Stimulated activated CD4-positive, alpha-beta T cell treated with anti-CD3 and anti-CD28 coated beads, Interleukin-1b, Interleukin-23, amount 100 ng/mL, for 24 hours (primary cell): ENCODE measurements at regions not wholly inside any gene's neighbourhood (a gene's known extent, or its start where the extent isn't known, plus 50 kb on each side); places are given as distances from the start of the nearest gene placed in this dataset.
"Not testable (repeated sequence)": the region's sequence is repeated elsewhere in the genome, so short reads cannot be mapped to it uniquely, and the experiment has no call there.

Source experiments
- DNase-seq, 4 experiments: peaks; one replicate each; pipeline ENCODE4 v3.0.0-alpha.2; 2020; ENCODE audit warnings: low read depth in 4 of 4, low spot score in 1 of 4

GRCh38 chr15:53218666-53219580 is 428.8 kb upstream of the ONECUT1 start:
- DNase-seq = no peak

DNA sequence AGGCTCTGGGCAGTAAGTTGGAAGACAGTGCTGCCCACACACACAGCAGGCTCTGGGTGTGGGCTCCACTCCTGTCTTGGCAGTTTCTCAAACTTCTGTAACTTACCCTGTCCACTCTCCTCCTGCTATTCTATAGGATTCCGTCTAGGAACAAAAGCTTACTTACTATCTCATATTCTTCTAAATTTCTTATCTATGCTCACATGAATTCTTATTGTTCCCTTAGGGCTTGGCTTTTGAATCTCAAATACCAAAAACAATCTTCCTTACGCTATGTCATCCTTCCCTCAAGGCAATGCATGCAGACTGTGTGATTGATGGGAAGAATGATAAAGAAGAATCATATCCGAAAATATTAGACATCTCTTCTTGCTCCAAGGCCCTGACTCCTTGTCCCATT is 425.9 kb upstream of the ONECUT1 start:
- no peak for DNase-seq

GRCh38 chr15:53213336-53213735 is 423.2 kb upstream of the ONECUT1 start:
- no peak for DNase-seq

- no peak for DNase-seq
Observed at GRCh38 chr15:53212785-53213184, 422.6 kb upstream of the ONECUT1 start.

DNA sequence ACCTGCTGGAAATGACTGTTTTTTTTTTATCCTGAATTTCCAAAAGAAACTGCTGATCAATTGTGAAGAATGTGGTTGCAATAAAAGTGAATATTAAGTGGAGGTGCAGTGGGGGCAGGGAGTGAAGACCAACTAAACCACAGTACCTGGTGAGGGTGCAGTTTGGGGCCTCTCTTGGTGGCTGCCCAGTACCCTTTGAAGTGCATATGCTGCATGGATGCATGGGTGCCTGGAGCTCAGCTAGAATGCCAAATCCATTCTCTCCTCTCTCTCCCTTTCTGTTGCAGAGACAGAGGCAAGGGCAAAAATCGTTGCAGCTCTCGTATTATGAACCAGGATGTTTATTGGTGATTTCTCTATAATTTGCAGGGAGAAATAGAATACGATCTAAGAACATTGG is 420.5 kb upstream of the ONECUT1 start:
- DNase-seq = no peak

DNA sequence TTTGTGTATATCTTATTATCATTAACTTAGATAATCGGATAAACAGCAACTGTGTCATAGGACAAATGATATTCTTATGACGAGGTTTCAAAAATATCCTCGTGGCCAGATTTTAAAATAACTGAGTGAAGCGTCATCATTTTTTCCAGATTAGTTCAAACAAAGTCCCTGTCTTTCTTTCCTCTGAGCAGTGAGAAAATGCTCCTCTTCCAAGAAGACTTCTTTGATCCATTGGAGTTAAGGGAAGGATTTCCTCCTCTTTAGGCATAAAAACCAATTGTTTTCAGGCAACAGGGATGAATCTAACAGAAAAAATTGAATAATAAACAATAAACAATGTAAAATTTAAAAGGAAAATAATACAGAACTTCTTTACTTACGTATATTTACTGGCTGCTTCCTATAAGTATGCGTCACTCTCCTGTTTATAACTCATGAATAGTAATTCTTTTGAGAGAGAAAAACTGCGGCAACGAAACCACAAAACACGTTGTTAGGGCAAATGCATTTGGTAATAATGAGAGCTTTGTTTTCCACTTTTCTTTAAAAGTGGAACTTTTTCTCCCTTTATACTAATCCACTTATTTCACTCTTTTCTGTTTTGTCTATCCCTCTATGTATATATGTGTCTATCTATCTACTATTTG is 419.4 kb upstream of the ONECUT1 start:
- DNase-seq = no peak

DNA sequence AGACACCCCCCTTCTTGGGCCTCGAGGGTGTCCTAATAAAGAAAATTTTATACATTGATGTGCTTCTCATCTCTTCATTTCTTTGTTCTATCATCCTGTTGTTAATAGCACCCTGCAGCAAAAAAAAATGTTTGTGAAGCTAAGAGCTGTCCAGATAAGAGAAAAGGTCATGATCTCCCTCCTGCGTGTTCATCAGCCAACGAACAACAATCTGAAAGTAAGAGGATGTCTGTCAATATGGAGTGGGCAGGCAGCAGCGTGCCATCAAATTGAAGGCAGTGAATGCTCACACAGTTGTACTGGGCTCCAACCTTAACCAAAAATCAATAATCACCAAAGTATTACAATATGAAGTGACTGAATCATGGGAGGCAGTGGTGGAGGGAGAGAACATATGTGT is 418.6 kb upstream of the ONECUT1 start:
- DNase-seq = no peak

- DNase-seq = no peak
Observed at GRCh38 chr15:53203454-53203853, 413.3 kb upstream of the ONECUT1 start.

DNA sequence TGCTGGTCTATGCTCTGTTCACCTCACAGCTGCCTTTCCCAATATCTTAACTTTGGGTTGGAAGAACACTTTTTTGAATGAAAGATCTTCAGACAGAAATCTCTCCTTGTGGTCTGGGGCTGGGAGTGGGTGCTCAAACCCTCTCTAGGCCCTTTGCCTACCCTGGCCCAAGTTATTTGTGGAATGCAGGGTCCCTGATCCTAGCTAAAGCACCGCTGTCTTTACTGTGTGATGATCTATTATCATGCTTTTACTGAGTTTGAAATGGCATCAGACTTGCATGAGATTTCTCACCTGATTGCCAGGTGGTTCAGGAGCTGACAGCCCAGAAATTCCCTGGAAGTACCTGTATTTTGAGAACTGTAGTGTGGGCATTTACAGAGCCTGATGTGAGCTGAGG is 412.7 kb upstream of the ONECUT1 start:
- no peak for DNase-seq

GRCh38 chr15:53197426-53197839 is 407.3 kb upstream of the ONECUT1 start:
- peak in 3 of 4 experiments; percentile 1 to 10 (median 2) for DNase-seq

- DNase-seq = no peak
Observed at GRCh38 chr15:53196788-53197187, 406.7 kb upstream of the ONECUT1 start.

DNA sequence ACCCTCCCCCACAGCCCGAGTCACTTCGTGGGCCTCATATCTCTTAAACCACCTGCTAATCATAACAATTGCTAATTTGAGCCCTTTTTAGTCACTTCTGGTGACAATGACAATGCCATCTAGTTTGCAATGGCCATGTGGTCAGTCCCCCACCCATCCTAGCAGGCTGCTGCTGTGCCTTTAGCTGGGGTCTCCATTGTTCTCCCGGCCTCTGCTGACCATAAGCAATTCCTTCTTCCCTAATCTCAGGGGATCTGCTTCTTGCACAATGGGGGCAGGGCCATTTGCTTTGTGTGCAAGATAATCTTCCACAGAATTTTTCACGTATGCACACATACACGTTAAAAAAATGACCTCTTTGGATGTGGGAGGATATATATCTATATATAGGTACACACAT is 406.1 kb upstream of the ONECUT1 start:
- no peak for DNase-seq

- DNase-seq = no peak
Observed at GRCh38 chr15:53193149-53193548, 403.0 kb upstream of the ONECUT1 start.

DNA sequence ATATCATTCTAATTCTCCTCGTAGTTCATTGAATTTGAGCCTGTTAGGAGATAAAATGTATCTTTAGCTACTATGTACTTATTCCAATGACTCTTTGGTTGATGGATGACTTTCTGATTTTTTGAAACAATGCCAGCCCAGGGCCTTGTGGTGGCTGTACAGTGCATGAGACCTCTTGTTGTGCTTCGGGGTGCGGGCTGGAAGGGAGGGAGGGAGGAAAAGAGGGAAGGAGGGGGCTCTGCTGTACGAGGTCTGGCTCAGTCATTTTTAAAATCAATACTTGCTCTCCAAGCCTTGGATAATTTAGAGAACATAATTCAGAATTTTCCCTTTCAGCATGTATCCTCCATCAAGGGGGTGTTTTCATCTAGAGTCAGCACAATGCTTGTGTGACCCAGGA is 399.7 kb upstream of the ONECUT1 start:
- DNase-seq = no peak

DNA sequence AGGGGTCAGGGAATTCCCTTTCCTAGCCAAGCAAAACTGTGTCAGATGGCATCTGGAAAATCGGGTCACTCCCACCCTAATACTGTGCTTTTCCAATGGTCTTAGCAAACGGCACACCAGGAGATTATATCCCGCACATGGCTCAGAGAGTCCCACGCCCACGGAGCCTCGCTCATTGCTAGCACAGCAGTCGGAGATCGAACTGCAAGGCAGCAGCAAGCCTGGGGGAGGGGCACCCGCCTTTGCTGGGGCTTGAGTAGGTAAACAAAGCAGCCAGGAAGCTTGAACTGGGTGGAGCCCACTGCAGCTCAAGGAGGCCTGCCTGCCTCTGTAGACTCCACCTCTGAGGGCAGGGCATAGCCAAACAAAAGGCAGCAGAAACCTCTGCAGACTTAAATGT is 393.3 kb upstream of the ONECUT1 start:
- not testable (repeated sequence) for DNase-seq

DNA sequence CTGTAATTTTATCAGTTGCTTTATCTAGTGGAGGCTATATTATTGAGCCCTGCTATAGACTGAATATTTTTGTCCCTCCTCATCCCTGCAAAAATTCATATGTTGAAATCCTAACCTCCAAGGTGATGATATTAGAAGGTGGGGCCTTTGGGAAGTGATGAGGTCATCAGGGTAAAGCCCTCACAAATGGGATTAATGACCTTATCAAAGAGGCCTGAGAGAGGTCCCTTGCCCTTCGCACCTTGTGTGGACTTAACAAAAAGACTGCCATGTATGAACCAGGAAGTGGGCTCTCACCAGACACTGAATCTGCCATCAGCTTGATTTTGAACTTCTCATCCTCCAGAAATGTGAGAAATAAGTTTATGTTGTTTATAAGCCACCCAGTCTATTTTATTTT is 381.4 kb upstream of the ONECUT1 start:
- no peak for DNase-seq

DNA sequence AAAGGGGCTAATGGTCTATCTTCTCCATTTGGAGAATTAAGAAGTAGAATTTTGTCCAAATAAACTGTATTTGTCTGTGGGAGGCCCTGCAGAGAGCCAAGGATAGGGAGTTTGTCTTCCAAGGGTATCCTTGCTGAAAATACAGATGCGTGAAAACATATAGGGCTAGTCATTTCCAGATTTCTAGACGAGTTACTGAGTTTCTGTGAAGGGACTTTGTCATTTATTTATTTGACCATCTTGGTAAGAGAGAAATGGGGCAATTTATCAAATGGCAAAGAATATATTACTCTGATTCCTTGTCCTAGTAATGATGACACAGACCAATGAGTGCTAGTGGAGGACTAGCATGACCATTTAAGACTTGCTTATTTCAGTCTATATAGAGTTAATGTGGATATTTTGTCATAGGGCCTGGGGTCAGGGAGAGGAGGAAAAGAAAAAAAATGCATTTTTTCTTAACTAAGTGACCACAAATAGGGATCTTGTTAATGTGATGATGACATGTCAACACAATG is 376.6 kb upstream of the ONECUT1 start:
- no peak for DNase-seq

DNA sequence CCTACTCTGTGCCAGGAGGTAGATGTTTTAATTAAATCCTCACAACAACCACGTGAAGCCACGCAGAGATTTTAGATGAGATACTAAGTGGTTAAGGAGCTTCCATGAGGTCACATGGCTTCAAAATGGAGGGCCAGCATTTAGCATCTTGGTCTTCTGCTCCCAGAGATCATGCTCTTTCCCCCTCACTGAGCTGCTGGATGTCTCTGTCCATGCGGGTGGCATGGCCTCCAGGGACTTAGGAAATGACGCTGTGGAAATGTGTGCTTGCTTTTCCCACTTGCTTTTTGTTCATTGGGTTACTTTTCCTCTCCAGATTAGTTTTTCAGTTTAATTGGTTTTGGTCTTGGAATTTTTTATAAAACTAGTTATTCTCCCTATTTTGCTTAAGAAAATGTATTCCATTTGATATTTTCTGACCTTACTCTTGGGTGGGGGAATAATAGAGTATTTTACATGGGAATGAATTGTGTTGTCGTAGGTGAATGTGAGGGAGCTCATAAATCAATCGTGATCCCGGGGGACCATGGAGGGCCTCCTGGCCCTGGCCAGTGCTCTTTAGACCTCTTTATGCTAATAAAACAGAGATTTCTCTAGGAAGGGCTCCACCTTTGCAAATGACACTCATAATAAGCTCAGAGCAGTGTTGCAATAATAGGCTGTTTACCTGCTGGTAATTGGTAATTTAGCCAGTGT is 376.0 kb upstream of the ONECUT1 start:
- DNase-seq = no peak

- no peak for DNase-seq
Observed at GRCh38 chr15:53160092-53160704, 370.1 kb upstream of the ONECUT1 start.

DNA sequence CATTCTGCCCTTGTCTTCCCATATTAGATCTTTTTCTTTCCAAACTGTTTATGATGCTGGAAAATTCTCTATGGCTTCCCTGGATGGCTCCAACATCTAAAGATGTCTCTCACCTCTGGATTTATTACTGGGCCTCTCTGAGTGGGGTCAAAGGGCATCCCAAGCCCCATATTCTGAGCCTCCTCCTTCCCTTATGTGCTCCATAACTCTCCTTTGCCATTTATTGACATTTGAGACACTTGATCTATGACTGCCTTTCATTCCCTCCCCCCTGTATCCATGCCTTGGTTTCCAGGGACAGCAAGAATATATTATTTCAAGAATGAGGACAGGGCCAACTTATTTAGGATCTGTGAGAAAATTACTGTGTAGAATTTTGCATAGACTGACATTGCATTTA is 369.3 kb upstream of the ONECUT1 start:
- DNase-seq = no peak

DNA sequence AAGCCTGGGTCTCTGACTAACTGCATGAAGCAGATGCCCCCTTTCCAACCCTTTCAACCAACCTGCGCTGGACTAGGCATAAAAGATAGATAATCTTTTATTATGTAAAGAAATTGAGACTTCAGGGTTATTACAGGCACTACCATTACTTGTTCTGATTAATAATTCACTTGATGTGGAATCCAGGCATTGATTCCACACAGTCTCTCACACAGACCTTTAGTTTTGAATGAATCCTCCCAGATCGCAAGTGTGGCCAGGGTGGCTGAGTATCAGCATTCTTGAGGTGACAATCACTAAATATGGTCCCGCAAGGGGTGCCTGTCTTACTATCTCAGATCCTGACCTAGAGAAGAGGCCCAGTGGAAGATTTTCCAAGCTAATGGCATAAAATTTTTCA is 368.9 kb upstream of the ONECUT1 start:
- no peak for DNase-seq
